Smooth muscle cell (in vitro differentiated cells): ENCODE measurements at regions not wholly inside any gene's neighbourhood (a gene's known extent, or its start where the extent isn't known, plus 50 kb on each side); places are given as distances from the start of the nearest gene placed in this dataset.
A peak's percentile ranks its signal among the peaks of the same experiment; 100 is the strongest.

ENCODE experiments used
- DNase-seq: peaks from one replicate; lab custom pipeline; 2025; ENCODE audit not compliant: unreplicated experiment; lab: John Stamatoyannopoulos, UW
- H2AFZ ChIP-seq: fragments of 200-600 bp; sonication (generic); 2 replicates; pipeline ENCODE4 v1.6.0; 2016; ENCODE audit warnings: antibody characterized with exemption, low read depth, mild to moderate bottlenecking
- H3F3A ChIP-seq: fragments of 200-600 bp; sonication (generic); 2 replicates; pipeline ENCODE4 v1.6.0; 2017; ENCODE audit warnings: antibody characterized with exemption, low read depth
- H3K27ac ChIP-seq: fragments of 200-600 bp; sonication (generic); 2 replicates; pipeline ENCODE4 v1.5.1; 2016; ENCODE audit warnings: low read depth, mild to moderate bottlenecking
- H3K27me3 ChIP-seq: fragments of 200-600 bp; sonication (generic); 2 replicates; pipeline ENCODE4 v1.6.1; 2016; ENCODE audit warnings: low read depth, mild to moderate bottlenecking
- H3K36me3 ChIP-seq: fragments of 200-600 bp; sonication (generic); 2 replicates; pipeline ENCODE4 v1.5.1; 2016; ENCODE audit warnings: low read depth
- H3K4me1 ChIP-seq: fragments of 200-600 bp; sonication (generic); 2 replicates; pipeline ENCODE4 v1.5.1; 2016; ENCODE audit warnings: low read depth
- H3K4me2 ChIP-seq: fragments of 200-600 bp; sonication (generic); 2 replicates; pipeline ENCODE4 v1.6.0; 2016; ENCODE audit warnings: mild to moderate bottlenecking
- H3K4me3 ChIP-seq: fragments of 200-600 bp; sonication (generic); 2 replicates; pipeline ENCODE4 v1.5.1; 2016; ENCODE audit warnings: mild to moderate bottlenecking
- H3K79me2 ChIP-seq: fragments of 200-600 bp; sonication (generic); 2 replicates; pipeline ENCODE4 v1.6.0; 2016; ENCODE audit warnings: low read depth, mild to moderate bottlenecking
- H3K9ac ChIP-seq: fragments of 200-600 bp; sonication (generic); 2 replicates; pipeline ENCODE4 v1.6.0; 2016; ENCODE audit warnings: low read depth
- H3K9me3 ChIP-seq: fragments of 200-600 bp; sonication (generic); replicated peaks from 2 replicates; pipeline ENCODE4 v1.5.1; 2016; ENCODE audit warnings: low read depth
- H4K20me1 ChIP-seq: fragments of 200-600 bp; sonication (generic); 2 replicates; pipeline ENCODE4 v1.6.0; 2016; ENCODE audit warnings: low read depth
- WGBS: methylation state at CpG from one replicate; pipeline ENCODE4 v1.1.7; 2016; ENCODE audit warnings: low lambda C conversion rate; 5-methylcytosine and 5-hydroxymethylcytosine counted together
- TF ChIP-seq, protein P1 (sequence below): fragments of 200-600 bp; sonication (generic); IDR thresholded peaks from 2 replicates; pipeline ENCODE4 v1.5.1; 2017; ENCODE audit warnings: borderline replicate concordance, mild to moderate bottlenecking, antibody characterized with exemption; ENCODE audit not compliant: insufficient read depth, poor library complexity, severe bottlenecking

DNA sequence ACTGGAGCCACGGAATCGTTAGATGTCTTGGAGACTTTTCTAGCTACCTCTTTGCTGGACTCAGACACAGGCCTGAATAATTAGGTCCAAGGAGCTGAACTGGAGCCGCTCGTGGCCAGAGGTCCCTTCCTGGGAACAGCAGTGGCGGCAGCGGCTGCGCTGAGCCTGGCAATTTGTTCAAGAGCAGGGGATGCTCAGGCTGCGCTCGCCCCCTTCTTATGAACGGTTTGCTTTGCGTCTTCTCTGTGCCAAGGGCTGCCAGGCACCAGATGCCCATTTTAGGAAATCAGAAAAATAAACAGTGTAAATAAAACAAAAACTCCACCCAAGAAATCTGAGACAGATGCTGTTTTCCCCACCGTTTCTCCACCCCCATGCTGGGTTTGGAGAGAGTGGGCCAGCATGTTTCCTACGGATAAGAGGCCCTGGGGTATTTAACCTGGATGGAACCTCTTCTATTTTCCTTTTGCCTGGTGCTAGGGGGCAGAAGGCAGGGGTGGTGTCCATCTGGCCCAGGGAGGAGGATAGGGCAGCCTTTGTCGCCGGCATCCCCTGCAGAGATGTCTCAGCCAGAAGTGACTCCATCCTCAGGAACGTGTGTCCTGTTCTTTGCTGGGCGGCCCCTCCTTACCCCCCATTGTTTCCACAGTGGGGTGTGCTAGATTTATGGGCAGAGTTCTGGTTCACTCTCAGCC, 163.4 kb downstream of the SEC14L1 start:
- Histone ChIP-seq H3K4me3 (no peak overlapping the region), H3K27me3 (no peaks in the 10 kb centered on the region), H3K27ac (peak overlapping the region; percentile 38), H3F3A (peaks cover 4% of the 10 kb centered on the region), H3K9me3 (no peaks in the 10 kb centered on the region), H3K9ac (no peak overlapping the region), H3K36me3 (no peaks in the 10 kb centered on the region), H3K4me1 (peaks cover 18% of the 10 kb centered on the region), H3K79me2 (no peaks in the 10 kb centered on the region), H2AFZ (no peak overlapping the region), H4K20me1 (no peaks in the 10 kb centered on the region), H3K4me2 (peak overlapping the region; percentile 39)
- DNase-seq, result no peak
- TF ChIP-seq, protein P1, sequence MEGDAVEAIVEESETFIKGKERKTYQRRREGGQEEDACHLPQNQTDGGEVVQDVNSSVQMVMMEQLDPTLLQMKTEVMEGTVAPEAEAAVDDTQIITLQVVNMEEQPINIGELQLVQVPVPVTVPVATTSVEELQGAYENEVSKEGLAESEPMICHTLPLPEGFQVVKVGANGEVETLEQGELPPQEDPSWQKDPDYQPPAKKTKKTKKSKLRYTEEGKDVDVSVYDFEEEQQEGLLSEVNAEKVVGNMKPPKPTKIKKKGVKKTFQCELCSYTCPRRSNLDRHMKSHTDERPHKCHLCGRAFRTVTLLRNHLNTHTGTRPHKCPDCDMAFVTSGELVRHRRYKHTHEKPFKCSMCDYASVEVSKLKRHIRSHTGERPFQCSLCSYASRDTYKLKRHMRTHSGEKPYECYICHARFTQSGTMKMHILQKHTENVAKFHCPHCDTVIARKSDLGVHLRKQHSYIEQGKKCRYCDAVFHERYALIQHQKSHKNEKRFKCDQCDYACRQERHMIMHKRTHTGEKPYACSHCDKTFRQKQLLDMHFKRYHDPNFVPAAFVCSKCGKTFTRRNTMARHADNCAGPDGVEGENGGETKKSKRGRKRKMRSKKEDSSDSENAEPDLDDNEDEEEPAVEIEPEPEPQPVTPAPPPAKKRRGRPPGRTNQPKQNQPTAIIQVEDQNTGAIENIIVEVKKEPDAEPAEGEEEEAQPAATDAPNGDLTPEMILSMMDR, result no peak
- 74% methylated on average over 17 of the region's 17 CpGs for WGBS

DNA sequence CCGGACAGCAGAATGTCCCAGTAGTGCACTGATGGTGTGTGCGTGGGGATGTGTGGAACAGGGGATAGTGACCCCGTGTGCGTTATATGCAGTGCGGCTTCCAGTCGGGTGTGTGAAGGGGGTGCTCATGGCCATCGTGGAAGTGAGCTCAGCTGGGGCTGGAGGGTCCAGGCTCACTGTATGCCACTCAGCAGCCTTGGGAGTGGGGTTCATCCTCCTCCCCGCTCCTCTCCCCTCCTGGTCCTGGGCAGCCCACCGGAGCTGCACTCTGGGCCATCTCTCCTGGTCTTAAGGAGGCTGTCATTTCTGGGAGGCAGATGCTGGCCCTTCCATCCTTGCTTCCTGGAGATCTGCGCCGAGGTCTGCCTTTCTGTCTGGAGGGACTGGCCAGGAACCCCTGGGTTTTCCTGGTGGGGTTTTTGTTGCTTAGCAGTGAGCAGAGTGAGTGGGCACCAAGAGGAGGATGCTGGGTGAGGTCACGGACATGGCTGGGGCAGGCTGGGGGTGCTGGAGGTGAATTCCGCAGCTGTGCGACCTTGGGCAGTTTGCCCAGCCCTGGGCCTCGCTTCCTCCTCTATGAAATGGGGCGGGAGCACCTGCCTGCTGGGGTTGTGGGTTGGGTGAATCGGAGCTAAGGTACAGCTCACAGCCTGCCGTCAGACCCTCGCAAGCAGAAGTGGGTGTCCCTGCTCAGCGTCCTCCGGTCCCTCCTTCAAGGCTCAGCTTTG, 164.1 kb downstream of the SEC14L1 start:
- no peak for DNase-seq
- TF ChIP-seq, protein P1, result no peak
- no peak overlapping the region for H3K27ac ChIP-seq
- H3K4me3 ChIP-seq, result no peak overlapping the region
- peaks cover 18% of the 10 kb centered on the region for H3K4me1 ChIP-seq
- H3K9ac ChIP-seq, result no peak overlapping the region
- no peaks in the 10 kb centered on the region for H3K9me3 ChIP-seq
- no peaks in the 10 kb centered on the region for H3K27me3 ChIP-seq
- H4K20me1 ChIP-seq, result no peaks in the 10 kb centered on the region
- H3K79me2 ChIP-seq, result no peaks in the 10 kb centered on the region
- H2AFZ ChIP-seq, result no peak overlapping the region
- H3K36me3 ChIP-seq, result no peaks in the 10 kb centered on the region
- no peak overlapping the region for H3K4me2 ChIP-seq
- peaks cover 7% of the 10 kb centered on the region for H3F3A ChIP-seq
- WGBS, result 96% methylated on average over 17 of the region's 21 CpGs

DNA sequence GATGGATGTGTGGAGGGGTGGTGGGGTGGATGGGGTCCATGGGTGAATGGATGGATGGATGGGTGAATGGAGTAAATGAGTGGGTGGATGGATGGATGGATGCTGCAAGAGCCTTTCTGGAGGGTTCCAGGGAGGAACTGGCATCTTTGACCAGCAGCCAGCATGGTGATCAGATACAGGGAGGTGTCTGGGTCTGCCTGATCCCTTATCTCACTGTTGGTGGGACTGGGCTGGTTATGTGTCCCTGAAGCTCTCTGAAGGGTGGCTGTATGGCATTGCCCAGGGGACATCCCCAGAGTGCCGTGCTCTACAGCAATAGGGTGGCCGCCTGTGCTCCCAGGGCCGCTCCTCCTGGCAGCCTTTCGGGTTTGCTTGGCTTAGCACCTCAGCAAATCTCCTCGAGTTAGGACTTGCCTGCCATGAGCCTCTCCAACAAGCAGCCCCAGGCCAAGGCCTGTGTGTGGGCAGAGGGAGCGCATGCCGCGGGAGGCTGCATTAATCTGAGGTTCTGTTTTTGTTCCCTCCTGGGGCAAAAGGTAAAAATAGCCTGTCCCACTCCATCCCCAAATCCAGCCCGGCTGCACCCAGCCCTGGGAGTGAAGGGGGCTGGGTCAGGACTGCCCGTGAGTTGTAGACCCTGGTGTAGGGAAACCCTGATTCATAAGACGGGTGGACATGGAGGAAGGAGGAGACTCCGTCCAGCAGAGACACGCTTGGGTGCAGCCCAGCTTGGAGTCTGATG, 165.4 kb downstream of the SEC14L1 start:
- Histone ChIP-seq H3K27ac (no peak overlapping the region), H3K4me3 (no peak overlapping the region), H3K27me3 (no peaks in the 10 kb centered on the region), H3K79me2 (peaks cover 3% of the 10 kb centered on the region), H4K20me1 (no peaks in the 10 kb centered on the region), H3K9ac (no peak overlapping the region), H3K9me3 (no peaks in the 10 kb centered on the region), H3K4me1 (peaks cover 18% of the 10 kb centered on the region), H3K4me2 (peak overlapping the region; percentile 47), H3K36me3 (no peaks in the 10 kb centered on the region), H2AFZ (no peak overlapping the region), H3F3A (peaks cover 7% of the 10 kb centered on the region)
- TF ChIP-seq, protein P1, result no peak
- DNase-seq, result no peak
- 63% methylated on average over 13 of the region's 13 CpGs for WGBS
